GM19240 (cell line): ENCODE measurements at regions not wholly inside any gene's neighbourhood (a gene's known extent, or its start where the extent isn't known, plus 50 kb on each side); places are given as distances from the start of the nearest gene placed in this dataset.

Experiments used
- DNase-seq: peaks from one replicate; pipeline ENCODE4 v3.0.0; 2011; ENCODE audit warnings: low spot score; ENCODE audit not compliant: insufficient read length

DNA sequence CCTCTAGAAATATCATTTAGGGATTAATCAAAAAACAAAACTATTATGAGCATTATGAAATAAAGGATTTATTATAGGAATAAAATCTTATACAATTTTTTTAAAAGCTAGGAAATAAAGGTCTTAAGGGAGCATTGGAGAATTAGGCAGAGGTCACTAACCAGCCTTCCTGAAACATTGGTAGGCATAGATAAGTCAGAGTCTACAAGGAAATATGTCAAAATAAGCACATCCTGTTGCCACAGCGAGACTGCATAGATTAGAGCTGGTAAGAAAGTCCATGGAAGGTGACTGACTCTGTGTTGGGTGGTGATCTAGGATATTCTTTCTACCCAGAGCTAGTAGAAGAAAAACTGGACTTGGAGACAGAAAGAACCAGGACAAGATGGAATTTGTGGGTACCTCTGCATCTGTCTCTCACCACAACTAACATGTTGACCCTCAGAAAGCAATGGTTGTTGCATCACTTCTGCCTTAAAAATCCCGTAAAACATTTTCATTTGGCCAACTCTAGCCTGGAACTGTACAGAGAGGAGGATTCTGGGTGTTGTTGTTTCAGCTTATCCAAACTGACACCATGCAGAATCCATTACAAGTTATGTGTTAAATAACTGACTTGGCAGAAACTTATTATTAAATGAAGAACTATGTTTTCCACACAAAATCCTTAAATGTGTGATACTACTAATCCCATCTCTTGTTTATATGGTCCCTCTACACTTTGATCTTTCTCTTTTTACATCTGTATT lies 77.1 kb downstream of the FBXO5 start:
- no peak for DNase-seq

- no peak for DNase-seq
Observed at GRCh38 chr6:152909241-152909640, 73.6 kb downstream of the FBXO5 start.

DNA sequence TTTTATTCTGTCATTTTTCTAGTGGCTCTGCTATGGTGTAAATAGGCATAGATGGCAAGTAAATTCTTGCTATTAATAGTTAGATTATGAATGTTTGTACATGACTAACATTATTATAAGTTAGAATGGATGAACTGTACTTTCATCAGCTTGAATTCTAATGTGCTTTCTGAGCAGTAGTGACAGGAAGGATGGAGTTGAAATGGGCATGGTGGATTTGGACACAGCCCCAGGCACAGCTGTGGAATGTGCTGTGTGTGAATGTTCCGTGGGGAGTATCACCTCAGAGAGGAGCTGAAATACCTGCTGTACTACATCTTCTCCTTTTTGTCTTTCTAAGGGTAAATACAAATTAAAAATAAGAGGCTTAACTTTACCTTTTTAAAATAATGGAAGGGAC lies 66.8 kb downstream of the FBXO5 start:
- no peak for DNase-seq

GRCh38 chr6:152918991-152919390 lies 63.9 kb downstream of the FBXO5 start:
- DNase-seq, result no peak

GRCh38 chr6:152920016-152920415 lies 62.8 kb downstream of the FBXO5 start:
- DNase-seq, result no peak
